GM21576 (cell line): ENCODE measurements at regions not wholly inside any gene's neighbourhood (a gene's known extent, or its start where the extent isn't known, plus 50 kb on each side); places are given as distances from the start of the nearest gene placed in this dataset.

Experiments used
- ATAC-seq: cut with Tn5 transposase; IDR thresholded peaks from one replicate; pipeline ENCODE4 v1.9.1; 2021; ENCODE audit warnings: mild to moderate bottlenecking, moderate library complexity; ENCODE audit not compliant: unreplicated experiment

- no peak for ATAC-seq
These were observed 605.6 kb upstream of the TEX47 start for GRCh38 chr7:89401099-89401498.

GRCh38 chr7:89401690-89402089 lies 606.2 kb upstream of the TEX47 start:
- no peak for ATAC-seq

GRCh38 chr7:89451911-89452310 lies 656.4 kb upstream of the TEX47 start:
- no peak for ATAC-seq

- ATAC-seq, result no peak
These were observed 661.0 kb upstream of the TEX47 start for GRCh38 chr7:89456556-89456955.

GRCh38 chr7:89458114-89458513 lies 662.6 kb upstream of the TEX47 start:
- no peak for ATAC-seq

- ATAC-seq, result no peak
These were observed 678.9 kb upstream of the TEX47 start for GRCh38 chr7:89474456-89474855.

GRCh38 chr7:89477991-89478390 lies 676.3 kb upstream of the STEAP1 start:
- no peak for ATAC-seq

GRCh38 chr7:89495704-89496103 lies 658.6 kb upstream of the STEAP1 start:
- no peak for ATAC-seq

GRCh38 chr7:89500084-89500483 lies 654.2 kb upstream of the STEAP1 start:
- ATAC-seq, result no peak

GRCh38 chr7:89503281-89503680 lies 651.0 kb upstream of the STEAP1 start:
- ATAC-seq, result no peak

GRCh38 chr7:89507034-89507433 lies 647.2 kb upstream of the STEAP1 start:
- no peak for ATAC-seq

GRCh38 chr7:89511900-89512299 lies 642.4 kb upstream of the STEAP1 start:
- ATAC-seq, result no peak

GRCh38 chr7:89514970-89515369 lies 639.3 kb upstream of the STEAP1 start:
- ATAC-seq, result no peak

- no peak for ATAC-seq
These were observed 636.5 kb upstream of the STEAP1 start for GRCh38 chr7:89517815-89518214.

- no peak for ATAC-seq
These were observed 604.5 kb upstream of the STEAP1 start for GRCh38 chr7:89549768-89550167.

- no peak for ATAC-seq
These were observed 600.1 kb upstream of the STEAP1 start for GRCh38 chr7:89554209-89554608.

- no peak for ATAC-seq
These were observed 594.7 kb upstream of the STEAP1 start for GRCh38 chr7:89559596-89559995.

- ATAC-seq, result no peak
These were observed 590.7 kb upstream of the STEAP1 start for GRCh38 chr7:89563597-89563996.

GRCh38 chr7:89584896-89585295 lies 569.4 kb upstream of the STEAP1 start:
- ATAC-seq, result no peak

GRCh38 chr7:89593125-89593524 lies 561.1 kb upstream of the STEAP1 start:
- no peak for ATAC-seq

GRCh38 chr7:89602984-89603383 lies 551.3 kb upstream of the STEAP1 start:
- no peak for ATAC-seq

GRCh38 chr7:89605362-89605761 lies 548.9 kb upstream of the STEAP1 start:
- ATAC-seq, result no peak

GRCh38 chr7:89606511-89606910 lies 547.8 kb upstream of the STEAP1 start:
- no peak for ATAC-seq

GRCh38 chr7:89607792-89608191 lies 546.5 kb upstream of the STEAP1 start:
- no peak for ATAC-seq
